Kidney (tissue), 13 donors: ENCODE measurements at regions not wholly inside any gene's neighbourhood (a gene's known extent, or its start where the extent isn't known, plus 50 kb on each side); places are given as distances from the start of the nearest gene placed in this dataset.

ENCODE experiments used
- DNase-seq, 5 donors: peaks; one replicate each; pipeline ENCODE4 v3.0.0-alpha.2; 2013 to 2020
- FAIRE-seq: peaks from 2 replicates; lab custom pipeline; 2012; peaks lifted over from hg19 to GRCh38; lab: Jason Lieb, UNC
- H3K27ac ChIP-seq, 2 donors: one replicate each; pipeline ENCODE4 v1.7.0; 2013; ENCODE audit warnings: low read depth in 2 of 2, low read length in 2 of 2, inconsistent platforms in 1 of 2
- H3K27me3 ChIP-seq: one replicate; pipeline ENCODE4 v1.7.1; 2013; ENCODE audit warnings: low read length, inconsistent platforms; ENCODE audit not compliant: control insufficient read depth, insufficient read depth
- H3K36me3 ChIP-seq, 3 donors: one replicate each; pipeline versions ENCODE4 v1.7.0 to v1.7.1; 2013; ENCODE audit warnings: low read length in 3 of 3, control low read depth in 1 of 3, inconsistent platforms in 1 of 3; ENCODE audit not compliant: insufficient read depth in 3 of 3, control insufficient read depth in 2 of 3
- H3K4me1 ChIP-seq, 3 donors: one replicate each; pipeline versions ENCODE4 v1.7.0 to v1.7.1; 2013; ENCODE audit warnings: low read length in 3 of 3, inconsistent platforms in 1 of 3, low read depth in 1 of 3; ENCODE audit not compliant: control insufficient read depth in 2 of 3, insufficient read depth in 2 of 3
- H3K4me3 ChIP-seq, 3 donors: one replicate each; pipeline versions ENCODE4 v1.7.0 to v1.8.1; 2013; ENCODE audit warnings: low read length in 3 of 3, control low read depth in 1 of 3, inconsistent platforms in 1 of 3
- H3K9ac ChIP-seq, 3 donors: one replicate each; pipeline versions ENCODE4 v1.7.0 to v1.7.1; 2013; ENCODE audit warnings: low read length in 3 of 3, control low read depth in 1 of 3, inconsistent platforms in 1 of 3
- H3K9me3 ChIP-seq, 3 donors: one replicate each; pipeline versions ENCODE4 v1.7.0 to v1.7.1; 2013; ENCODE audit warnings: low read length in 3 of 3, control low read depth in 1 of 3, inconsistent platforms in 1 of 3; ENCODE audit not compliant: control insufficient read depth in 2 of 3, insufficient read depth in 1 of 3
- intact Hi-C: fragments of 100-400 bp; cut with DNase I; formaldehyde crosslinking; loops from one replicate; pipeline ENCODE4 v1.11.1; 2022
- TF ChIP-seq, protein P1 (sequence below): IDR thresholded peaks from 3 replicates; pipeline ENCODE4 v1.5.1; 2012; ENCODE audit warnings: mild to moderate bottlenecking, moderate library complexity, borderline replicate concordance; ENCODE audit not compliant: insufficient read depth; ENCODE audit errors: extremely low read depth
- donor health status: control.
- donor health status: control.
- donor health status: control.
- donor health status: control.
- donor health status: control.
- donor health status: DM: yes; HTN: yes; CAD: no.
- donor health status: Normal renal cell carcinoma (clear cell type).

- H3K36me3 ChIP-seq: no peaks in the 10 kb centered on the region
- H3K4me1 ChIP-seq: no peaks in the 10 kb centered on the region
- H3K9ac ChIP-seq: no peak overlapping the region
- no peak overlapping the region for H3K27ac ChIP-seq
- H3K27me3 ChIP-seq: no peaks in the 10 kb centered on the region
- DNase-seq (peak in 1 of 5 donors; percentile 43), FAIRE-seq (no peak)
- no peaks in the 10 kb centered on the region for H3K9me3 ChIP-seq
- no peak overlapping the region for H3K4me3 ChIP-seq
- intact Hi-C loops: no loop called here
- TF ChIP-seq, protein P1, sequence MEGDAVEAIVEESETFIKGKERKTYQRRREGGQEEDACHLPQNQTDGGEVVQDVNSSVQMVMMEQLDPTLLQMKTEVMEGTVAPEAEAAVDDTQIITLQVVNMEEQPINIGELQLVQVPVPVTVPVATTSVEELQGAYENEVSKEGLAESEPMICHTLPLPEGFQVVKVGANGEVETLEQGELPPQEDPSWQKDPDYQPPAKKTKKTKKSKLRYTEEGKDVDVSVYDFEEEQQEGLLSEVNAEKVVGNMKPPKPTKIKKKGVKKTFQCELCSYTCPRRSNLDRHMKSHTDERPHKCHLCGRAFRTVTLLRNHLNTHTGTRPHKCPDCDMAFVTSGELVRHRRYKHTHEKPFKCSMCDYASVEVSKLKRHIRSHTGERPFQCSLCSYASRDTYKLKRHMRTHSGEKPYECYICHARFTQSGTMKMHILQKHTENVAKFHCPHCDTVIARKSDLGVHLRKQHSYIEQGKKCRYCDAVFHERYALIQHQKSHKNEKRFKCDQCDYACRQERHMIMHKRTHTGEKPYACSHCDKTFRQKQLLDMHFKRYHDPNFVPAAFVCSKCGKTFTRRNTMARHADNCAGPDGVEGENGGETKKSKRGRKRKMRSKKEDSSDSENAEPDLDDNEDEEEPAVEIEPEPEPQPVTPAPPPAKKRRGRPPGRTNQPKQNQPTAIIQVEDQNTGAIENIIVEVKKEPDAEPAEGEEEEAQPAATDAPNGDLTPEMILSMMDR: no peak
Observed at GRCh38 chr11:70736937-70737640, 338.8 kb downstream of the CTTN start.

- H3K9me3 ChIP-seq: no peaks in the 10 kb centered on the region
- no peaks in the 10 kb centered on the region for H3K36me3 ChIP-seq
- intact Hi-C loops: no loop called here
- no peaks in the 10 kb centered on the region for H3K27me3 ChIP-seq
- no peak overlapping the region for H3K27ac ChIP-seq
- FAIRE-seq: no peak
- TF ChIP-seq, protein P1: no peak
- H3K9ac ChIP-seq: no peak overlapping the region
- DNase-seq: peak in 1 of 5 donors; percentile 45
- H3K4me1 ChIP-seq: no peaks in the 10 kb centered on the region
- H3K4me3 ChIP-seq: no peak overlapping the region
Observed at GRCh38 chr11:70737816-70738630, 339.7 kb downstream of the CTTN start.

DNA sequence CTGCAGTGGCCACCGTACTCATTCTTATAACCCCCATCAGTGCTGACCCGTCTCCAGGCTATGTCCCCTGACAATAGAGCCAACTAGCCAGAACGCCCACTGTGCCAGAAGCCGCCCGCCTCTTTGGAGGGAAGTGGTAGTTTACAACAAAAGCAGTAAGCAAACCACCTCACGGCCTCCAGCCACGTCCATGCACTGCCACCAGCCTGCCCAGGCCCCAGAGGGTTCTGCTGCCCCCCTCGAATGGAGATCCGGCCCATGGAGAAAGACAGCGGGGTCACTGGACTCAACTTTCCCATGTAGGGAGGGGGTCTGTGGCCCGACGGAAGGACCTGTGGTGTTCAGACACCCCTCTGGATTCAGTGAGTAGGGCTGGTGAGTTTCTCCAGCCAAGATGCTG is 340.3 kb downstream of the CTTN start:
- intact Hi-C loops: no loop called here
- no peak overlapping the region for H3K4me3 ChIP-seq
- H3K36me3 ChIP-seq: no peaks in the 10 kb centered on the region
- no peak overlapping the region for H3K9ac ChIP-seq
- no peak overlapping the region for H3K27ac ChIP-seq
- TF ChIP-seq, protein P1: no peak
- no peaks in the 10 kb centered on the region for H3K27me3 ChIP-seq
- no peaks in the 10 kb centered on the region for H3K4me1 ChIP-seq
- H3K9me3 ChIP-seq: no peaks in the 10 kb centered on the region
- DNase-seq (peak in 1 of 5 donors; percentile 67), FAIRE-seq (no peak)
